Testis (tissue), 2 donors: ENCODE measurements at regions not wholly inside any gene's neighbourhood (a gene's known extent, or its start where the extent isn't known, plus 50 kb on each side); places are given as distances from the start of the nearest gene placed in this dataset.
A peak's percentile ranks its signal among the peaks of the same experiment; 100 is the strongest.

ENCODE experiments used
- DNase-seq: peaks from one replicate; pipeline ENCODE4 v3.0.0-alpha.2; 2019
- H3K27ac ChIP-seq, 2 donors: fragments of 200-600 bp; sonication (generic); one replicate each; pipeline ENCODE4 v1.5.1; 2019
- H3K27me3 ChIP-seq: fragments of 200-600 bp; sonication (generic); one replicate; pipeline ENCODE4 v1.5.1; 2019
- H3K36me3 ChIP-seq: fragments of 200-600 bp; sonication (generic); one replicate; pipeline ENCODE4 v1.5.1; 2017; ENCODE audit warnings: low read depth; ENCODE audit errors: missing control alignments
- H3K4me1 ChIP-seq: fragments of 200-600 bp; sonication (generic); one replicate; pipeline ENCODE4 v1.5.1; 2019
- H3K4me3 ChIP-seq, 2 donors: fragments of 200-600 bp; sonication (generic); one replicate each; pipeline ENCODE4 v1.5.1; 2017 to 2019
- H3K9me3 ChIP-seq: fragments of 200-600 bp; sonication (generic); one replicate; pipeline ENCODE4 v1.5.1; 2017
- POLR2A ChIP-seq: fragments of 450-650 bp; IDR thresholded peaks from one replicate; pipeline ENCODE4 v1.6.1; 2017; ENCODE audit warnings: antibody characterized with exemption, mild to moderate bottlenecking, moderate library complexity
- WGBS, 2 donors: methylation state at CpG; one replicate each; pipeline ENCODE4 v1.1.5; 2018; 5-methylcytosine and 5-hydroxymethylcytosine counted together
- intact Hi-C: fragments of 100-400 bp; cut with DNase I; formaldehyde crosslinking; loops from one replicate; pipeline ENCODE4 v1.15.1; 2023; ENCODE audit warnings: low total_unique reads
- TF ChIP-seq, protein P1 (sequence below), 3 experiments: fragments of 450-650 bp in 2 of 3; fragments of 200-600 bp in 1 of 3; sonication (generic) in 1 of 3; IDR thresholded peaks; one replicate each; pipeline ENCODE4 v1.5.1; 2016 to 2019; ENCODE audit warnings: antibody characterized with exemption in 3 of 3, mild to moderate bottlenecking in 2 of 3, moderate library complexity in 1 of 3

DNA sequence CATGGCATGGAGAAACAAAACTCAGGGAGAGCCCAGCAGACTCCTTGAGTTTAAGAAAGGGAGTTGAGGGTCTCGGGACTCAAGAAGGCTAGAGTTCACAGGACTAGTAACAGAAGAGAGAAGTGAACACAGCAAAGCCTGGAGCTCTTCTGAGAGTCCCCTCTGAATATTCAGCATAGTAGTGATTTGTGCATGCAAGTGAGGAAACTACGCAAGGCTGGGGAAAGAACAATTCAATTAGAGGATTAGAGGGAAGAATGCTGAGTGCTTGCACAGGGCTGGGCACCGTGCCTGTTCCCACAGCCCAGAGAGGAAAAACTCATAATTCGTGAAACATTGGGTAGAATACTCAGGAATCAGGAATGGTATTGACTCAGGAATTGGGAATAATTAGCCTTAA is 540.0 kb upstream of the SALL1 start:
- H3K4me1 ChIP-seq: no peaks in the 10 kb centered on the region
- TF ChIP-seq, protein P1, sequence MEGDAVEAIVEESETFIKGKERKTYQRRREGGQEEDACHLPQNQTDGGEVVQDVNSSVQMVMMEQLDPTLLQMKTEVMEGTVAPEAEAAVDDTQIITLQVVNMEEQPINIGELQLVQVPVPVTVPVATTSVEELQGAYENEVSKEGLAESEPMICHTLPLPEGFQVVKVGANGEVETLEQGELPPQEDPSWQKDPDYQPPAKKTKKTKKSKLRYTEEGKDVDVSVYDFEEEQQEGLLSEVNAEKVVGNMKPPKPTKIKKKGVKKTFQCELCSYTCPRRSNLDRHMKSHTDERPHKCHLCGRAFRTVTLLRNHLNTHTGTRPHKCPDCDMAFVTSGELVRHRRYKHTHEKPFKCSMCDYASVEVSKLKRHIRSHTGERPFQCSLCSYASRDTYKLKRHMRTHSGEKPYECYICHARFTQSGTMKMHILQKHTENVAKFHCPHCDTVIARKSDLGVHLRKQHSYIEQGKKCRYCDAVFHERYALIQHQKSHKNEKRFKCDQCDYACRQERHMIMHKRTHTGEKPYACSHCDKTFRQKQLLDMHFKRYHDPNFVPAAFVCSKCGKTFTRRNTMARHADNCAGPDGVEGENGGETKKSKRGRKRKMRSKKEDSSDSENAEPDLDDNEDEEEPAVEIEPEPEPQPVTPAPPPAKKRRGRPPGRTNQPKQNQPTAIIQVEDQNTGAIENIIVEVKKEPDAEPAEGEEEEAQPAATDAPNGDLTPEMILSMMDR (IDR thresholded peaks at IDR 0.05): no peak
- TF ChIP-seq POLR2A: no peak
- H3K4me3 ChIP-seq: no peak overlapping the region
- no peak overlapping the region for H3K27ac ChIP-seq
- no peaks in the 10 kb centered on the region for H3K27me3 ChIP-seq
- no peaks in the 10 kb centered on the region for H3K9me3 ChIP-seq
- H3K36me3 ChIP-seq: no peaks in the 10 kb centered on the region
- intact Hi-C loops: no loop called here
- DNase-seq: no peak
- WGBS, 2 donors: 88% methylated on average over 4 of the region's 4 CpGs

- TF ChIP-seq, protein P1 (IDR thresholded peaks at IDR 0.05): no peak
- TF ChIP-seq POLR2A: no peak
- no peaks in the 10 kb centered on the region for H3K36me3 ChIP-seq
- no peaks in the 10 kb centered on the region for H3K9me3 ChIP-seq
- H3K27ac ChIP-seq: no peak overlapping the region
- WGBS, 2 donors: 81 to 88% methylated on average over 2 of the region's 2 CpGs
- no peak for DNase-seq
- no peaks in the 10 kb centered on the region for H3K27me3 ChIP-seq
- H3K4me3 ChIP-seq: no peak overlapping the region
- no peaks in the 10 kb centered on the region for H3K4me1 ChIP-seq
- intact Hi-C loops: no loop called here
These were observed 534.4 kb upstream of the SALL1 start for GRCh38 chr16:51685498-51685897.

GRCh38 chr16:51683882-51684281 is 532.8 kb upstream of the SALL1 start:
- WGBS, 2 donors: 53 to 59% methylated on average over 1 of the region's 1 CpG
- Histone ChIP-seq H3K4me1 (no peaks in the 10 kb centered on the region), H3K4me3 (no peak overlapping the region), H3K27ac (no peak overlapping the region), H3K36me3 (no peaks in the 10 kb centered on the region), H3K9me3 (no peaks in the 10 kb centered on the region), H3K27me3 (no peaks in the 10 kb centered on the region)
- intact Hi-C loops: no loop called here
- TF ChIP-seq POLR2A: no peak
- TF ChIP-seq, protein P1 (IDR thresholded peaks at IDR 0.05): no peak
- DNase-seq: no peak

- WGBS, 2 donors: 54 to 59% methylated on average over 3 of the region's 3 CpGs
- H3K4me1 ChIP-seq: no peaks in the 10 kb centered on the region
- no peaks in the 10 kb centered on the region for H3K27me3 ChIP-seq
- no peaks in the 10 kb centered on the region for H3K9me3 ChIP-seq
- peak; percentile 20 for DNase-seq
- no peak overlapping the region for H3K4me3 ChIP-seq
- H3K27ac ChIP-seq: no peak overlapping the region
- TF ChIP-seq, protein P1 (IDR thresholded peaks at IDR 0.05): no peak
- TF ChIP-seq POLR2A: no peak
- H3K36me3 ChIP-seq: no peaks in the 10 kb centered on the region
- intact Hi-C loops: no loop called here
These were observed 531.8 kb upstream of the SALL1 start for GRCh38 chr16:51682905-51683304.

- no peak for TF ChIP-seq POLR2A
- TF ChIP-seq, protein P1 (IDR thresholded peaks at IDR 0.05): no peak
- intact Hi-C loops: no loop called here
- no peaks in the 10 kb centered on the region for H3K36me3 ChIP-seq
- H3K4me1 ChIP-seq: no peaks in the 10 kb centered on the region
- no peak for DNase-seq
- no peak overlapping the region for H3K27ac ChIP-seq
- no peaks in the 10 kb centered on the region for H3K9me3 ChIP-seq
- WGBS, 2 donors: 89 to 94% methylated on average over 4 of the region's 4 CpGs
- H3K27me3 ChIP-seq: no peaks in the 10 kb centered on the region
- H3K4me3 ChIP-seq: no peak overlapping the region
These were observed 523.5 kb upstream of the SALL1 start for GRCh38 chr16:51674615-51675014.
